Breast epithelium (tissue), 3 donors: ENCODE measurements at regions not wholly inside any gene's neighbourhood (a gene's known extent, or its start where the extent isn't known, plus 50 kb on each side); places are given as distances from the start of the nearest gene placed in this dataset.

Source experiments
- POLR2A ChIP-seq: fragments of 450-650 bp; IDR thresholded peaks from one replicate; pipeline ENCODE4 v1.6.1; 2016; ENCODE audit warnings: antibody characterized with exemption, mild to moderate bottlenecking, moderate library complexity
- POLR2AphosphoS5 ChIP-seq, 3 donors: sonication (generic); formaldehyde crosslinking; IDR thresholded peaks; one replicate each; pipeline ENCODE4 v1.6.1; 2017; ENCODE audit warnings: antibody characterized with exemption in 3 of 3
- TF ChIP-seq, protein P1 (sequence below), 3 donors: fragments of 450-650 bp; IDR thresholded peaks; one replicate each; pipeline ENCODE4 v1.5.1; 2016 to 2017; ENCODE audit warnings: antibody characterized with exemption in 3 of 3, mild to moderate bottlenecking in 3 of 3, moderate library complexity in 3 of 3

GRCh38 chr20:47444584-47444983, 57.1 kb upstream of the NCOA3 start:
- TF ChIP-seq, protein P1, sequence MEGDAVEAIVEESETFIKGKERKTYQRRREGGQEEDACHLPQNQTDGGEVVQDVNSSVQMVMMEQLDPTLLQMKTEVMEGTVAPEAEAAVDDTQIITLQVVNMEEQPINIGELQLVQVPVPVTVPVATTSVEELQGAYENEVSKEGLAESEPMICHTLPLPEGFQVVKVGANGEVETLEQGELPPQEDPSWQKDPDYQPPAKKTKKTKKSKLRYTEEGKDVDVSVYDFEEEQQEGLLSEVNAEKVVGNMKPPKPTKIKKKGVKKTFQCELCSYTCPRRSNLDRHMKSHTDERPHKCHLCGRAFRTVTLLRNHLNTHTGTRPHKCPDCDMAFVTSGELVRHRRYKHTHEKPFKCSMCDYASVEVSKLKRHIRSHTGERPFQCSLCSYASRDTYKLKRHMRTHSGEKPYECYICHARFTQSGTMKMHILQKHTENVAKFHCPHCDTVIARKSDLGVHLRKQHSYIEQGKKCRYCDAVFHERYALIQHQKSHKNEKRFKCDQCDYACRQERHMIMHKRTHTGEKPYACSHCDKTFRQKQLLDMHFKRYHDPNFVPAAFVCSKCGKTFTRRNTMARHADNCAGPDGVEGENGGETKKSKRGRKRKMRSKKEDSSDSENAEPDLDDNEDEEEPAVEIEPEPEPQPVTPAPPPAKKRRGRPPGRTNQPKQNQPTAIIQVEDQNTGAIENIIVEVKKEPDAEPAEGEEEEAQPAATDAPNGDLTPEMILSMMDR (IDR thresholded peaks at IDR 0.05): no peak
- TF ChIP-seq POLR2A: no peak
- no peak for TF ChIP-seq POLR2AphosphoS5 (IDR thresholded peaks at IDR 0.05)
